Esophagus squamous epithelium (tissue), 5 donors: ENCODE measurements at regions not wholly inside any gene's neighbourhood (a gene's known extent, or its start where the extent isn't known, plus 50 kb on each side); places are given as distances from the start of the nearest gene placed in this dataset.

Experiments
- DNase-seq: peaks from one replicate; lab custom pipeline; 2025; lab: John Stamatoyannopoulos, UW
- H3K27ac ChIP-seq, 4 donors: fragments of 200-600 bp; sonication (generic); one replicate each; pipeline ENCODE4 v1.5.1; 2016 to 2019; ENCODE audit warnings: mild to moderate bottlenecking in 1 of 4
- H3K27me3 ChIP-seq, 4 donors: fragments of 200-600 bp; sonication (generic); 1 replicate in 3 of 4; 2 replicates in 1 of 4; pipeline versions ENCODE4 v1.5.1 to v1.6.0; 2017 to 2021; ENCODE audit warnings: antibody characterized with exemption in 1 of 4
- H3K36me3 ChIP-seq, 3 donors: fragments of 200-600 bp; sonication (generic); one replicate each; pipeline ENCODE4 v1.5.1; 2016 to 2019
- H3K4me1 ChIP-seq, 3 donors: fragments of 200-600 bp; sonication (generic); one replicate each; pipeline ENCODE4 v1.5.1; 2017 to 2019
- H3K4me3 ChIP-seq, 4 donors: fragments of 200-600 bp; sonication (generic); 1 replicate in 3 of 4; 2 replicates in 1 of 4; pipeline ENCODE4 v1.5.1; 2016 to 2019; ENCODE audit warnings: mild to moderate bottlenecking in 2 of 4, moderate library complexity in 1 of 4
- H3K9me3 ChIP-seq, 3 donors: fragments of 200-600 bp; sonication (generic); one replicate each; pipeline ENCODE4 v1.5.1; 2016 to 2019
- CTCF ChIP-seq, 6 experiments: fragments of 450-650 bp in 4 of 6; fragments of 200-600 bp in 2 of 6; sonication (generic) in 2 of 6; IDR thresholded peaks; one replicate each; pipeline ENCODE4 v1.5.1; 2016 to 2019; ENCODE audit warnings: antibody characterized with exemption in 6 of 6, mild to moderate bottlenecking in 4 of 6, moderate library complexity in 4 of 6
- POLR2A ChIP-seq, 4 donors: fragments of 450-650 bp; IDR thresholded peaks; one replicate each; pipeline ENCODE4 v1.6.1; 2017; ENCODE audit warnings: antibody characterized with exemption in 4 of 4, mild to moderate bottlenecking in 4 of 4, moderate library complexity in 3 of 4
- WGBS, 2 donors: methylation state at CpG; one replicate each; pipeline ENCODE4 v1.1.5; 2018; 5-methylcytosine and 5-hydroxymethylcytosine counted together
- intact Hi-C: fragments of 100-400 bp; cut with DNase I; formaldehyde crosslinking; loops from one replicate; pipeline ENCODE4 v1.15.0; 2022
- donor health status: DM: yes; HTN: yes; CAD: no.

GRCh38 chr1:22261580-22261979 is 118.7 kb upstream of the WNT4 start:
- Histone ChIP-seq H3K4me3 (no peak overlapping the region), H3K9me3 (no peaks in the 10 kb centered on the region), H3K36me3 (no peaks in the 10 kb centered on the region), H3K27me3 (peaks cover 0 to 22% (median 0%) of the 10 kb centered on the region in 4 donors), H3K4me1 (peaks cover 0 to 18% (median 0%) of the 10 kb centered on the region in 3 donors), H3K27ac (no peak overlapping the region)
- intact Hi-C loops: no loop called here
- TF ChIP-seq CTCF (IDR thresholded peaks at IDR 0.05): no peak
- TF ChIP-seq POLR2A (IDR thresholded peaks at IDR 0.05): no peak
- 74 to 79% methylated on average over 4 to 6 of the region's 7 CpGs for WGBS, 2 donors
- DNase-seq: no peak

GRCh38 chr1:22262583-22262982 is 119.7 kb upstream of the WNT4 start:
- H3K27ac ChIP-seq: no peak overlapping the region
- peaks cover 0 to 11% (median 0%) of the 10 kb centered on the region in 3 donors for H3K4me1 ChIP-seq
- H3K36me3 ChIP-seq: no peaks in the 10 kb centered on the region
- no peak for DNase-seq
- peaks cover 0 to 27% (median 0%) of the 10 kb centered on the region in 4 donors for H3K27me3 ChIP-seq
- intact Hi-C loops: no loop called here
- H3K4me3 ChIP-seq: no peak overlapping the region
- H3K9me3 ChIP-seq: no peaks in the 10 kb centered on the region
- WGBS, 2 donors: no CpG with 5 or more reads among the region's 8 CpGs
- TF ChIP-seq CTCF (IDR thresholded peaks at IDR 0.05): no peak
- TF ChIP-seq POLR2A (IDR thresholded peaks at IDR 0.05): no peak

- Histone ChIP-seq H3K27me3 (peaks cover 0 to 33% (median 0%) of the 10 kb centered on the region in 4 donors), H3K36me3 (no peaks in the 10 kb centered on the region), H3K4me1 (peaks cover 0 to 8% (median 0%) of the 10 kb centered on the region in 3 donors), H3K9me3 (no peaks in the 10 kb centered on the region), H3K27ac (no peak overlapping the region), H3K4me3 (no peak overlapping the region)
- DNase-seq: no peak
- TF ChIP-seq POLR2A (IDR thresholded peaks at IDR 0.05) (no peak), CTCF (IDR thresholded peaks at IDR 0.05) (no peak)
- intact Hi-C loops: no loop called here
- 40 to 79% methylated on average over 1 to 3 of the region's 10 CpGs for WGBS, 2 donors
These were observed 120.5 kb upstream of the WNT4 start for GRCh38 chr1:22263359-22263758.

GRCh38 chr1:22264464-22265341 is 121.8 kb upstream of the WNT4 start:
- peaks cover 0 to 30% (median 0%) of the 10 kb centered on the region in 4 donors for H3K27me3 ChIP-seq
- H3K27ac ChIP-seq: no peak overlapping the region
- no peaks in the 10 kb centered on the region for H3K4me1 ChIP-seq
- WGBS, 2 donors: 82 to 86% methylated on average over 9 to 13 of the region's 15 CpGs
- H3K9me3 ChIP-seq: no peaks in the 10 kb centered on the region
- TF ChIP-seq POLR2A (IDR thresholded peaks at IDR 0.05) (no peak), CTCF (IDR thresholded peaks at IDR 0.05) (no peak)
- no peak overlapping the region for H3K4me3 ChIP-seq
- H3K36me3 ChIP-seq: no peaks in the 10 kb centered on the region
- DNase-seq: no peak
- intact Hi-C loops: no loop called here

- TF ChIP-seq POLR2A (IDR thresholded peaks at IDR 0.05) (no peak), CTCF (IDR thresholded peaks at IDR 0.05) (no peak)
- H3K27ac ChIP-seq: no peak overlapping the region
- H3K4me3 ChIP-seq: no peak overlapping the region
- no peaks in the 10 kb centered on the region for H3K9me3 ChIP-seq
- intact Hi-C loops: no loop called here
- peaks cover 0 to 30% (median 0%) of the 10 kb centered on the region in 4 donors for H3K27me3 ChIP-seq
- WGBS, 2 donors: 75 to 92% methylated on average over 3 to 6 of the region's 6 CpGs
- DNase-seq: no peak
- no peaks in the 10 kb centered on the region for H3K4me1 ChIP-seq
- H3K36me3 ChIP-seq: no peaks in the 10 kb centered on the region
These were observed 123.2 kb upstream of the WNT4 start for GRCh38 chr1:22266141-22266540.
